Loucy (cell line): ENCODE measurements at regions not wholly inside any gene's neighbourhood (a gene's known extent, or its start where the extent isn't known, plus 50 kb on each side); places are given as distances from the start of the nearest gene placed in this dataset.

Experiments
- H2AFZ ChIP-seq: fragments of 200-600 bp; sonication (generic); 2 replicates; pipeline ENCODE4 v1.6.0; 2016; ENCODE audit warnings: antibody characterized with exemption, mild to moderate bottlenecking, low read length, moderate library complexity
- H3F3A ChIP-seq: fragments of 200-600 bp; 2 replicates; pipeline ENCODE4 v1.6.0; 2016; ENCODE audit warnings: antibody characterized with exemption, low read depth, mild to moderate bottlenecking
- H3K27me3 ChIP-seq: fragments of 200-600 bp; sonication (generic); 2 replicates; pipeline ENCODE4 v1.6.1; 2014; ENCODE audit warnings: low read length, mild to moderate bottlenecking; ENCODE audit not compliant: insufficient read depth, poor library complexity, severe bottlenecking
- H3K36me3 ChIP-seq: fragments of 200-600 bp; sonication (generic); 2 replicates; pipeline ENCODE4 v1.6.1; 2016; ENCODE audit warnings: low read length; ENCODE audit not compliant: insufficient read depth
- H3K4me1 ChIP-seq: fragments of 200-600 bp; sonication (generic); 2 replicates; pipeline ENCODE4 v1.5.1; 2014; ENCODE audit warnings: low read length, mild to moderate bottlenecking; ENCODE audit not compliant: insufficient read depth, poor library complexity, severe bottlenecking
- H3K4me2 ChIP-seq: fragments of 200-600 bp; sonication (generic); 2 replicates; pipeline ENCODE4 v1.6.0; 2014; ENCODE audit warnings: antibody characterized with exemption, low read length, low read depth, mild to moderate bottlenecking; ENCODE audit not compliant: poor library complexity, severe bottlenecking
- H3K4me3 ChIP-seq: fragments of 200-600 bp; sonication (generic); 2 replicates; pipeline ENCODE4 v1.5.1; 2014; ENCODE audit warnings: low read length, mild to moderate bottlenecking, mixed read lengths; ENCODE audit not compliant: poor library complexity, severe bottlenecking
- H3K79me2 ChIP-seq: fragments of 200-600 bp; sonication (generic); 2 replicates; pipeline ENCODE4 v1.6.1; 2014; ENCODE audit warnings: low read length; ENCODE audit not compliant: insufficient read depth
- H3K9ac ChIP-seq: fragments of 200-600 bp; sonication (generic); 2 replicates; pipeline ENCODE4 v1.6.0; 2014; ENCODE audit warnings: mild to moderate bottlenecking, low read depth, low read length, moderate library complexity; ENCODE audit not compliant: poor library complexity, severe bottlenecking
- H3K9me2 ChIP-seq: fragments of 200-600 bp; sonication (generic); replicated peaks from 2 replicates; pipeline ENCODE4 v1.6.1; 2016; ENCODE audit warnings: low read depth, low read length, mixed read lengths
- H3K9me3 ChIP-seq: fragments of 200-600 bp; sonication (generic); 2 replicates; pipeline ENCODE4 v1.6.1; 2014; ENCODE audit warnings: mild to moderate bottlenecking, antibody characterized with exemption, low read length, low read depth; ENCODE audit not compliant: insufficient read depth
- H4K20me1 ChIP-seq: fragments of 200-600 bp; sonication (generic); 2 replicates; pipeline ENCODE4 v1.6.0; 2014; ENCODE audit warnings: antibody characterized with exemption, low read length, mild to moderate bottlenecking; ENCODE audit not compliant: insufficient read depth, poor library complexity, severe bottlenecking
- CTCF ChIP-seq: fragments of 200-600 bp; sonication (generic); conservative IDR thresholded peaks from 2 replicates; pipeline ENCODE4 v1.5.1; 2014; ENCODE audit warnings: mild to moderate bottlenecking, antibody characterized with exemption, low read length
- EZH2phosphoT487 ChIP-seq: fragments of 200-600 bp; IDR thresholded peaks from 2 replicates; pipeline ENCODE4 v1.6.1; 2018; ENCODE audit warnings: antibody characterized with exemption, mild to moderate bottlenecking, moderate library complexity, borderline replicate concordance

DNA sequence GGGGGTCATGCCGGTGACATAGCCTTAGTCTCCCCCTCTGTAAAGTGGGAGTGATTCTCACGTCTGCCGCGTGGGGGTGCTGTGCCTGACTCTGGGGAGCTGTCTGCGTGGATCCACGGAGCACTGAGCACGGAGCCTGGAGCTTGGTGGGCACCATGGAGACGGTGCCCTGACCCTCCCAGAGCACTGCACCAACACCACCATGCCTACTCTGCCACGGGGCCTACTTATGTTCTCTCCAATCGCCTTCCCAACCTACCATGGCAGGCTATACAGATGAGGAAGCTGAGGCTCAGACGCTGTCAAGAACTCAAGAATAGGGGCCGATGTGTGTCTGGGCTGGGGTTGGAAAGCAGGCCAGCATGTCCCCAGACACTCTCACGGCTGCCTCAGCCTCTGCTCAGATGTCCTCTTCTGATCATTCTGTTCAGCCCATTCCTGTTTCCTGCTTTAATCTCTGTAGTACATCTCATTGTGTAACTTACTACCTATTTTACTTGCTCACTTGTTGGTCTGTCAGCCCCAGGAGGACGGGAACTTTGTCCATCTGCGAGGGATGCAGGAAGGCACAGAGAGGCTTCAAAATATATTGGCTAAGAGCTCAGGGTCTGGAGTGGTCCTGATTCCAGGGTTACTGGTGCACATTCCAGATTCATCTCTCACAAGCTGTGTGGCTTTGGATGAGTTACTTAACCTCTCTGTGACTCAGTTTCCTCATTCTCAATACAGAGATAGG, 168.1 kb upstream of the HS6ST1 start:
- Histone ChIP-seq H3K79me2 (peaks cover 42% of the 10 kb centered on the region), H3K4me2 (peak overlapping the region; percentile 92), H2AFZ (no peak overlapping the region), H3K4me1 (peaks cover 61% of the 10 kb centered on the region), H3K4me3 (peak overlapping the region; percentile 74), H4K20me1 (no peaks in the 10 kb centered on the region), H3K36me3 (no peaks in the 10 kb centered on the region), H3K9me3 (0 out of 2 replicates have a peak, but pooled peaks cover under 1% of the 10 kb centered on the region), H3K9ac (peak overlapping the region; percentile 83), H3K9me2 (no peaks in the 10 kb centered on the region), H3K27me3 (no peaks in the 10 kb centered on the region), H3F3A (peaks cover 17% of the 10 kb centered on the region; the same call in 1 of the 2 replicates)
- TF ChIP-seq EZH2phosphoT487 (no peak), CTCF (no peak)

DNA sequence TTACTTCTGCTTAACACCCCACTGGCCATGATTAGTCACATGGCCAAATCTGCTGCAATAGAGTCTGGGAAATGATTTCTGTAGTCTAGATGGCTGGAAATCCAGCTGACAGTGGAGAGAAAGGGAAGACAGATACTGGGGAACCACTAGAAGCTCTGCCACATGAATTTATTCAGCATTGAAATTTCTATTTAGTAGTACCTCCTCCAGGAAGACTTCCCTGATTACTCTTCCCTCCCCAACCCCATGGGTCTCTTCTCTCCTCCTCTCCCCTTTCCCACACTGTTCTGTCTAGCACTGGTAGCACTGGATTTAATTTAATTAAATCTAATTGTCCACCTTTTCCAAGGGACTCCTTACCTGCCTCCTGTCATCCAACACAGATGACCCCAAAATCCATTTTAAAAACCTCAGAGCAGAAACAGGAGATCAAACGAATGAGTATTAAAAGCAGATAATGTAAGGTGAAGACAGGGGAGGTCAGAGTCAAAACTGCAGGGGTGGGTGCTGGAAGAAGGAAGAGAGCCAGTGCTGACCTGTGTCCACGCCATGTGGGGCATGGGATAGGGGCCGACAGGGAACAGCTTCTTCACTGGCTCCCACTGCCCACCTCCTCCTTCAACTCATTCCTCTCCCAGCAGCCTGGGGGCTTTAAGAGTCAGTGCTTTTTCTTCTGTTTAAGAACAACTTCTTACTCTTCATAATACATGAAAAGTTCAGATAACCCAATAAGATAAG, 169.2 kb upstream of the HS6ST1 start:
- Histone ChIP-seq H3K4me1 (peaks cover 71% of the 10 kb centered on the region), H3K4me3 (peak overlapping the region; percentile 74), H3K9ac (peak overlapping the region; percentile 83), H3K79me2 (peaks cover 52% of the 10 kb centered on the region), H3K27me3 (no peaks in the 10 kb centered on the region), H4K20me1 (no peaks in the 10 kb centered on the region), H3K36me3 (no peaks in the 10 kb centered on the region), H3K4me2 (peak overlapping the region; percentile 92), H3K9me3 (no peaks in the 10 kb centered on the region), H2AFZ (no peak overlapping the region), H3F3A (peaks cover 18% of the 10 kb centered on the region; the same call in 1 of the 2 replicates), H3K9me2 (no peaks in the 10 kb centered on the region)
- no peak for TF ChIP-seq CTCF
- TF ChIP-seq EZH2phosphoT487: no peak

- Histone ChIP-seq H3K4me2 (peak overlapping the region; percentile 92), H3K27me3 (no peaks in the 10 kb centered on the region), H3K36me3 (no peaks in the 10 kb centered on the region), H3K9ac (peak overlapping the region; percentile 83), H3K79me2 (peaks cover 54% of the 10 kb centered on the region), H2AFZ (no peak overlapping the region), H3K9me3 (no peaks in the 10 kb centered on the region), H3K4me1 (peaks cover 74% of the 10 kb centered on the region), H4K20me1 (no peaks in the 10 kb centered on the region), H3F3A (peaks cover 18% of the 10 kb centered on the region; the same call in 1 of the 2 replicates), H3K9me2 (no peaks in the 10 kb centered on the region), H3K4me3 (peak overlapping the region; percentile 74)
- no peak for TF ChIP-seq EZH2phosphoT487
- no peak for TF ChIP-seq CTCF
Measured at GRCh38 chr2:128488434-128488833, 169.8 kb upstream of the HS6ST1 start.
